Neuronal stem cell (in vitro differentiated cells): ENCODE measurements at regions not wholly inside any gene's neighbourhood (a gene's known extent, or its start where the extent isn't known, plus 50 kb on each side); places are given as distances from the start of the nearest gene placed in this dataset.

Experiments
- DNase-seq: peaks from one replicate; pipeline ENCODE4 v3.0.0-alpha.2; 2013; ENCODE audit warnings: low spot score
- H2AFZ ChIP-seq: one replicate; pipeline ENCODE4 v1.6.1; 2013; ENCODE audit warnings: mild to moderate bottlenecking, low read length, inconsistent platforms
- H2AK5ac ChIP-seq: 2 replicates; pipeline ENCODE4 v1.6.1; 2013; ENCODE audit warnings: low read depth, mild to moderate bottlenecking, inconsistent platforms, low read length, moderate library complexity, mixed read lengths
- H2BK120ac ChIP-seq: 2 replicates; pipeline ENCODE4 v1.6.1; 2013; ENCODE audit warnings: low read depth, mild to moderate bottlenecking, inconsistent platforms, low read length, moderate library complexity, mixed read lengths
- H2BK12ac ChIP-seq: one replicate; pipeline ENCODE4 v1.6.1; 2013; ENCODE audit warnings: low read length, inconsistent platforms
- H2BK15ac ChIP-seq: 2 replicates; pipeline ENCODE4 v1.6.1; 2013; ENCODE audit warnings: mild to moderate bottlenecking, low read length, inconsistent platforms, mixed read lengths
- H2BK5ac ChIP-seq: one replicate; pipeline ENCODE4 v1.6.1; 2013; ENCODE audit warnings: inconsistent platforms, mild to moderate bottlenecking, low read length, moderate library complexity
- H3K14ac ChIP-seq: one replicate; pipeline ENCODE4 v1.6.1; 2013; ENCODE audit warnings: low read length, inconsistent platforms
- H3K18ac ChIP-seq: 2 replicates; pipeline ENCODE4 v1.6.1; 2013; ENCODE audit warnings: low read length, inconsistent platforms
- H3K23ac ChIP-seq: 2 replicates; pipeline ENCODE4 v1.6.1; 2013; ENCODE audit warnings: low read depth, mild to moderate bottlenecking, mixed read lengths, low read length, inconsistent platforms; ENCODE audit not compliant: poor library complexity
- H3K27ac ChIP-seq: replicated peaks from 3 replicates; pipeline ENCODE4 v1.5.1; 2013; ENCODE audit warnings: low read length, inconsistent platforms
- H3K27me3 ChIP-seq, 3 experiments: 2 replicates each; pipeline ENCODE4 v1.6.1; 2013; ENCODE audit warnings: low read length in 3 of 3, mild to moderate bottlenecking in 2 of 3, inconsistent platforms in 1 of 3, low read depth in 1 of 3, mixed read lengths in 1 of 3, moderate library complexity in 1 of 3; ENCODE audit not compliant: control insufficient read depth in 3 of 3, insufficient read depth in 3 of 3
- H3K36me3 ChIP-seq, 2 donors: replicated peaks in 1 of 2; 2 replicates each; pipeline ENCODE4 v1.6.1; 2013; ENCODE audit warnings: low read length in 2 of 2; ENCODE audit not compliant: control insufficient read depth in 2 of 2, insufficient read depth in 2 of 2
- H3K4ac ChIP-seq: 2 replicates; pipeline ENCODE4 v1.6.1; 2013; ENCODE audit warnings: inconsistent platforms, mild to moderate bottlenecking, low read length, moderate library complexity
- H3K4me1 ChIP-seq, 2 donors: 1 replicate in 1 of 2; 2 replicates in 1 of 2; pipeline ENCODE4 v1.6.1; 2013; ENCODE audit warnings: low read length in 2 of 2, low read depth in 1 of 2; ENCODE audit not compliant: control insufficient read depth in 2 of 2, insufficient read depth in 1 of 2
- H3K4me2 ChIP-seq: one replicate; pipeline ENCODE4 v1.6.1; 2013; ENCODE audit warnings: mild to moderate bottlenecking, low read length, inconsistent platforms; ENCODE audit not compliant: insufficient read depth, poor library complexity, severe bottlenecking
- H3K4me3 ChIP-seq, 2 donors: 2 replicates each; pipeline ENCODE4 v1.5.1; 2013; ENCODE audit warnings: low read length in 2 of 2, mild to moderate bottlenecking in 2 of 2, inconsistent platforms in 1 of 2, moderate library complexity in 1 of 2
- H3K79me1 ChIP-seq: one replicate; pipeline ENCODE4 v1.6.1; 2013; ENCODE audit warnings: low read depth, mild to moderate bottlenecking, inconsistent platforms, low read length, moderate library complexity
- H3K9ac ChIP-seq: one replicate; pipeline ENCODE4 v1.6.1; 2013; ENCODE audit warnings: mild to moderate bottlenecking, low read depth, low read length, inconsistent platforms; ENCODE audit not compliant: poor library complexity
- H3K9me3 ChIP-seq, 2 donors: replicated peaks in 1 of 2; 2 replicates each; pipeline versions ENCODE3 to v1.6.1; 2013; ENCODE audit warnings: low read length in 2 of 2, mild to moderate bottlenecking in 2 of 2, inconsistent platforms in 1 of 2, low read depth in 1 of 2, mixed read lengths in 1 of 2, moderate library complexity in 1 of 2; ENCODE audit not compliant: control insufficient read depth in 2 of 2, insufficient read depth in 1 of 2
- H4K8ac ChIP-seq: one replicate; pipeline ENCODE4 v1.6.1; 2013; ENCODE audit warnings: low read depth, mild to moderate bottlenecking, inconsistent platforms, low read length, moderate library complexity
- H4K91ac ChIP-seq: one replicate; pipeline ENCODE4 v1.6.1; 2013; ENCODE audit warnings: low read length, low read depth, mild to moderate bottlenecking, inconsistent platforms; ENCODE audit not compliant: poor library complexity
- WGBS, 2 donors: extraction: QIAGEN DNeasy Blood & Tissue Kit; methylation state at CpG; one replicate each; pipeline ENCODE4 v1.1.7; 2013; ENCODE audit warnings: missing lambda C conversion rate in 2 of 2, mixed read lengths in 1 of 2; ENCODE audit not compliant: insufficient read length in 2 of 2, insufficient replicate concordance in 1 of 2; ENCODE audit errors: extremely low coverage in 2 of 2; 5-methylcytosine and 5-hydroxymethylcytosine counted together

DNA sequence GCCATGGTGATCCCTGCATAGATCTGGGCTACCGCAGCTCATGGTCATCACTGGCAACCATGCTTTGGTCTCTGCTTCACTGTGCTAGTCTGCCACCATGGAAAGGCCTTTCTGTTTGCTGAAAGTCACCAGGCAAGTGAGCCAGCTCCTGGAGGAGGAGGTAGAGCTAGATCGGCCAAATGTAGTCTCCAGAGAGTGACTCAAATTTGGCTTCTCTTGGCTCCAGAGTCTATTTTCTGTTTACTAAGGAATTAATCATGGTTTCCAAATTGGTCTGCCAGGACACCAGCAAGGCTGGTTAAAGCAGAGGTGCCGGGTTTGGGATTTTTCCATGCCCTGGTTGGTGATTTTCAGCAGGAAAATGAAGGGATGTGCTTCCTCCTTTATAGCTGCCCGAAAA lies 52.7 kb upstream of the IVNS1ABP start:
- H3K79me1 ChIP-seq = no peaks in the 10 kb centered on the region
- DNase-seq = no peak

DNA sequence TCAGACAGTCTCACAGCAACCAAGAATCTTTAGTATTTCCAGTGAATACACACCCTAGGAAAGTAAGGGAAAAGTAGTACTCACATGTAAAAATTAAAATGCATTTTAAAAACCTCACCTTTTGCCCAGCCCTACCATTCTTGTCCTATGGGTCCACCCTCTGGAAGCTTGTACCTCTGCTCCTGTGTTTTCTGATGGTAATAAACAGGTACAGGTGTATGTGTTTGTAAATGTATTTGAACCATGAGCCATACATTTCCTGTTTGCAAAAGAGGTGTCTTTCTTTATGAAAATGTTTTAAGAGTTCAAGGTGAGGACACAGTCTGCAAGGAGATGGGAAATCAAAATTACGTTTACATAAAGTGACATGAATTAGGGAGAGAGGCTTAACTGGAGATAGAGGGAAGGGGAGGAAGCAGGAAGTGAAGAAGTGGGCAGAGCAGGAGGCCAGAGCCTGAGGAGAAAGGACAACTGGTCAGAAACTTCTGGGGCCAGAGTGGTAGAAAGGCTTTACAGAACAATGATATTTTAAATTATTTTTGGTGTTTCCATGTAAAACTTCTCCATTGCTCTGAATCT lies 52.0 kb upstream of the IVNS1ABP start:
- no peak overlapping the region for H2AK5ac ChIP-seq
- H3K23ac ChIP-seq = no peak overlapping the region
- no peak overlapping the region for H3K4ac ChIP-seq
- H2AFZ ChIP-seq = no peak overlapping the region
- no peaks in the 10 kb centered on the region for H3K79me1 ChIP-seq
- no peak overlapping the region for H2BK5ac ChIP-seq
- no peak for DNase-seq
- no peak overlapping the region for H3K27ac ChIP-seq
- no peaks in the 10 kb centered on the region for H3K27me3 ChIP-seq
- H2BK12ac ChIP-seq = no peak overlapping the region
- no peak overlapping the region for H4K91ac ChIP-seq
- H3K4me1 ChIP-seq = peaks cover 4 to 5% of the 10 kb centered on the region in 2 donors
- H3K18ac ChIP-seq = no peak overlapping the region
- no peak overlapping the region for H3K14ac ChIP-seq
- H3K4me2 ChIP-seq = no peak overlapping the region
- H2BK120ac ChIP-seq = no peak overlapping the region
- H3K9me3 ChIP-seq = no peaks in the 10 kb centered on the region
- no peak overlapping the region for H3K4me3 ChIP-seq
- no CpG with 5 or more reads among the region's 1 CpG for WGBS, 2 donors
- H3K9ac ChIP-seq = no peak overlapping the region
- no peak overlapping the region for H4K8ac ChIP-seq
- no peak overlapping the region for H2BK15ac ChIP-seq
- no peaks in the 10 kb centered on the region for H3K36me3 ChIP-seq

More for the DNA sequence above, 52.7 kb upstream of the IVNS1ABP start:
- Histone ChIP-seq H3K9me3 (no peaks in the 10 kb centered on the region), H3K4ac (no peak overlapping the region), H4K8ac (no peak overlapping the region), H2BK120ac (no peak overlapping the region), H3K36me3 (no peaks in the 10 kb centered on the region), H3K18ac (no peak overlapping the region), H3K23ac (no peak overlapping the region), H2BK5ac (no peak overlapping the region), H2AK5ac (no peak overlapping the region), H3K4me2 (no peak overlapping the region), H3K4me1 (peaks cover 4 to 5% of the 10 kb centered on the region in 2 donors), H4K91ac (no peak overlapping the region), H2BK12ac (no peak overlapping the region), H3K9ac (no peak overlapping the region), H3K27me3 (no peaks in the 10 kb centered on the region), H2BK15ac (no peak overlapping the region), H3K4me3 (no peak overlapping the region), H2AFZ (no peak overlapping the region), H3K14ac (no peak overlapping the region), H3K27ac (no peak overlapping the region)
- WGBS, 2 donors = no CpG with 5 or more reads among the region's 4 CpGs

DNA sequence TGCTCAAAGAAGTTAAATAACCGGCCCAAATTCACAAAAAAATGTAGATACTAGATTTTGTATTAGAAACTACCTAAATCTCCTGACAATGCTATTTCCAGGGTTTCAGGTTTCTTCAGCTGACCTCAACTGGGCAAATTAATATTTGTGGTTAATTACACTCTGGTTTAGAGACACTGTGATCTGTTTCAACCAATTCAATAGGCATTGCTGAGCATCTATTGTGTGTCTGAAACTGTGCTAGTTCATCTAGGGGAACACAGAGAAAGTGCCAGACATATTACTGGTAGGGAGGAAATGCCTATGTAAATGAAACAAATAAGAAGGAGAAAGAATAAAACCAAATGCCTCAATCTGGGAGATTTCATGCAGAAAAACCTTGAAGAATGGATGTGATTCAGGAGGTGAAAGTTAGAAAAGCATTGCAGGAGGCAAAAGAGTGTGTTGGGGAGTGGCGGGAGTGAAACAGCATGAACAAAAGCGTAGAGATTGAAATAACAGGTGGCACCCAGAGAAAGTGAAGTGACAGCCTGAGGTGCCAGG lies 51.3 kb upstream of the IVNS1ABP start:
- Histone ChIP-seq H2BK120ac (no peak overlapping the region), H3K79me1 (no peaks in the 10 kb centered on the region), H3K4me2 (no peak overlapping the region), H3K9me3 (no peaks in the 10 kb centered on the region), H3K27me3 (no peaks in the 10 kb centered on the region), H4K91ac (no peak overlapping the region), H2AFZ (no peak overlapping the region), H3K4ac (no peak overlapping the region), H3K14ac (no peak overlapping the region), H3K4me3 (no peak overlapping the region), H3K36me3 (no peaks in the 10 kb centered on the region), H3K23ac (no peak overlapping the region), H2BK12ac (no peak overlapping the region), H2AK5ac (no peak overlapping the region), H4K8ac (no peak overlapping the region), H3K18ac (no peak overlapping the region), H3K9ac (no peak overlapping the region), H2BK15ac (no peak overlapping the region), H2BK5ac (no peak overlapping the region), H3K27ac (no peak overlapping the region), H3K4me1 (peaks cover 4 to 5% of the 10 kb centered on the region in 2 donors)
- no CpG with 5 or more reads among the region's 3 CpGs for WGBS, 2 donors
- no peak for DNase-seq

DNA sequence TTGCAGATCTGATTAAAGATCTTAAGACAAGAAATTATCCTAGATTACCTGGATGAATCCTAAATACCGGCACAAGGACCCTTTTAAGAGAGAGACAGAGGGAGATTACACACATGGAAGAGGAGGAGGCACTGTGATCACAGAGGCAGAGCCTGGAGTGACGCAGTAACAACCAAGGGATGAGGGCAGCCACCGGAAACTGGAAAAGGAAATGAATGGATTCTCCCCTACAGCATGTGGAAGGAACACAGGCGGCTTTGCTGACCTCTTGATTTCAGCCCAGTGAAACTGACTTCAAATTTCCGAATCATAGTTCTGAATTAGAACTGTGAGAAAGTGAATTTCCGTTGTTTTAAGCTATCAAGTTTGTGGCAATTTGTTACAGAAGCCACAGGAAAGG lies 50.2 kb upstream of the IVNS1ABP start:
- no peak overlapping the region for H3K4me3 ChIP-seq
- no peak overlapping the region for H2AFZ ChIP-seq
- no peaks in the 10 kb centered on the region for H3K9me3 ChIP-seq
- no peaks in the 10 kb centered on the region for H3K27me3 ChIP-seq
- H3K79me1 ChIP-seq = no peaks in the 10 kb centered on the region
- no peak overlapping the region for H2AK5ac ChIP-seq
- no peak overlapping the region for H4K8ac ChIP-seq
- no peak overlapping the region for H3K14ac ChIP-seq
- no peak overlapping the region for H2BK5ac ChIP-seq
- H3K18ac ChIP-seq = no peak overlapping the region
- no peak overlapping the region for H3K4me2 ChIP-seq
- H3K4me1 ChIP-seq = peaks cover 4 to 5% of the 10 kb centered on the region in 2 donors
- no peak overlapping the region for H3K23ac ChIP-seq
- H2BK15ac ChIP-seq = no peak overlapping the region
- no peak overlapping the region for H3K4ac ChIP-seq
- H3K27ac ChIP-seq = no peak overlapping the region
- H2BK120ac ChIP-seq = no peak overlapping the region
- H2BK12ac ChIP-seq = no peak overlapping the region
- H3K9ac ChIP-seq = no peak overlapping the region
- no peak overlapping the region for H4K91ac ChIP-seq
- no peak for DNase-seq
- no CpG with 5 or more reads among the region's 6 CpGs for WGBS, 2 donors
- no peaks in the 10 kb centered on the region for H3K36me3 ChIP-seq
